Ishikawa (cell line): ENCODE measurements at regions not wholly inside any gene's neighbourhood (a gene's known extent, or its start where the extent isn't known, plus 50 kb on each side); places are given as distances from the start of the nearest gene placed in this dataset.

ENCODE experiments used
- CEBPB ChIP-seq: IDR thresholded peaks from 2 replicates; pipeline ENCODE4 v1.6.1; 2012
- CREB1 ChIP-seq: IDR thresholded peaks from 2 replicates; pipeline ENCODE4 v1.6.1; 2012; ENCODE audit warnings: low read depth
- EGR1 ChIP-seq: IDR thresholded peaks from 2 replicates; pipeline ENCODE4 v1.6.1; 2012
- EP300 ChIP-seq: IDR thresholded peaks from 2 replicates; pipeline ENCODE4 v1.6.1; 2012; ENCODE audit warnings: borderline replicate concordance
- FOXM1 ChIP-seq: IDR thresholded peaks from 2 replicates; pipeline ENCODE4 v1.6.1; 2012; ENCODE audit warnings: low read depth, borderline replicate concordance
- MAX ChIP-seq: IDR thresholded peaks from 2 replicates; pipeline ENCODE4 v1.6.1; 2012
- NFIC ChIP-seq: IDR thresholded peaks from 2 replicates; pipeline ENCODE4 v1.6.1; 2012
- RAD21 ChIP-seq: IDR thresholded peaks from 2 replicates; pipeline ENCODE4 v1.6.1; 2012; ENCODE audit warnings: low read depth
- REST ChIP-seq: IDR thresholded peaks from 2 replicates; pipeline ENCODE4 v1.6.1; 2012; ENCODE audit warnings: low read depth, mild to moderate bottlenecking
- TAF1 ChIP-seq: IDR thresholded peaks from 2 replicates; pipeline ENCODE4 v1.6.1; 2012; ENCODE audit warnings: low read depth, mild to moderate bottlenecking
- TCF12 ChIP-seq: IDR thresholded peaks from 2 replicates; pipeline ENCODE4 v1.6.1; 2012; ENCODE audit warnings: low read depth
- TEAD4 ChIP-seq: IDR thresholded peaks from 2 replicates; pipeline ENCODE4 v1.6.1; 2012
- USF1 ChIP-seq: IDR thresholded peaks from 2 replicates; pipeline ENCODE4 v1.6.1; 2012
- YY1 ChIP-seq: IDR thresholded peaks from 2 replicates; pipeline ENCODE4 v1.6.1; 2012; ENCODE audit warnings: low read depth
- ZBTB7A ChIP-seq: IDR thresholded peaks from 2 replicates; pipeline ENCODE4 v1.6.1; 2012; ENCODE audit warnings: low read depth

GRCh38 chr13:47518530-47518929 is 482.5 kb downstream of the SUCLA2 start:
- TF ChIP-seq CEBPB (peak; percentile 44; the same call in 1 of the 2 replicates), MAX (no peak)

- TF ChIP-seq TAF1 (no peak), CEBPB (no peak), REST (no peak), EGR1 (no peak), TCF12 (no peak), RAD21 (no peak), USF1 (no peak), ZBTB7A (no peak)
These were observed 489.4 kb downstream of the SUCLA2 start for GRCh38 chr13:47511647-47512046.

- TF ChIP-seq TAF1 (no peak), CREB1 (no peak), CEBPB (no peak), NFIC (no peak), TCF12 (no peak), RAD21 (no peak), YY1 (no peak), EGR1 (no peak), TEAD4 (no peak), ZBTB7A (no peak), REST (no peak), USF1 (no peak), FOXM1 (no peak), EP300 (no peak)
These were observed 492.4 kb downstream of the SUCLA2 start for GRCh38 chr13:47508527-47509228.

- TF ChIP-seq EP300 (peak; percentile 12; the same call in 1 of the 2 replicates), CEBPB (peak; percentile 79), TCF12 (peak; percentile 28; the same call in 1 of the 2 replicates), TEAD4 (0 out of 2 replicates have a peak, but pooled peaks have one; percentile 20), MAX (no peak), NFIC (peak; percentile 76)
These were observed 497.6 kb downstream of the SUCLA2 start for GRCh38 chr13:47503475-47503874.

- TF ChIP-seq TEAD4 (no peak), CREB1 (no peak), NFIC (no peak), CEBPB (no peak)
These were observed 498.9 kb downstream of the SUCLA2 start for GRCh38 chr13:47502166-47502565.

GRCh38 chr13:47499358-47500150 is 501.5 kb downstream of the SUCLA2 start:
- TF ChIP-seq REST (no peak), CREB1 (0 out of 2 replicates have a peak, but pooled peaks have one; percentile 23), NFIC (peak; percentile 41; the same call in 1 of the 2 replicates), EP300 (0 out of 2 replicates have a peak, but pooled peaks have one; percentile 21)
